Neuronal stem cell (in vitro differentiated cells): ENCODE measurements at regions not wholly inside any gene's neighbourhood (a gene's known extent, or its start where the extent isn't known, plus 50 kb on each side); places are given as distances from the start of the nearest gene placed in this dataset.

Experiments
- DNase-seq: peaks from one replicate; pipeline ENCODE4 v3.0.0-alpha.2; 2013; ENCODE audit warnings: low spot score
- H2AFZ ChIP-seq: one replicate; pipeline ENCODE4 v1.6.1; 2013; ENCODE audit warnings: mild to moderate bottlenecking, low read length, inconsistent platforms
- H2AK5ac ChIP-seq: 2 replicates; pipeline ENCODE4 v1.6.1; 2013; ENCODE audit warnings: low read depth, mild to moderate bottlenecking, inconsistent platforms, low read length, moderate library complexity, mixed read lengths
- H2BK120ac ChIP-seq: 2 replicates; pipeline ENCODE4 v1.6.1; 2013; ENCODE audit warnings: low read depth, mild to moderate bottlenecking, inconsistent platforms, low read length, moderate library complexity, mixed read lengths
- H2BK12ac ChIP-seq: one replicate; pipeline ENCODE4 v1.6.1; 2013; ENCODE audit warnings: low read length, inconsistent platforms
- H2BK15ac ChIP-seq: 2 replicates; pipeline ENCODE4 v1.6.1; 2013; ENCODE audit warnings: mild to moderate bottlenecking, low read length, inconsistent platforms, mixed read lengths
- H2BK5ac ChIP-seq: one replicate; pipeline ENCODE4 v1.6.1; 2013; ENCODE audit warnings: inconsistent platforms, mild to moderate bottlenecking, low read length, moderate library complexity
- H3K14ac ChIP-seq: one replicate; pipeline ENCODE4 v1.6.1; 2013; ENCODE audit warnings: low read length, inconsistent platforms
- H3K18ac ChIP-seq: 2 replicates; pipeline ENCODE4 v1.6.1; 2013; ENCODE audit warnings: low read length, inconsistent platforms
- H3K23ac ChIP-seq: 2 replicates; pipeline ENCODE4 v1.6.1; 2013; ENCODE audit warnings: low read depth, mild to moderate bottlenecking, mixed read lengths, low read length, inconsistent platforms; ENCODE audit not compliant: poor library complexity
- H3K27ac ChIP-seq: replicated peaks from 3 replicates; pipeline ENCODE4 v1.5.1; 2013; ENCODE audit warnings: low read length, inconsistent platforms
- H3K27me3 ChIP-seq, 3 experiments: 2 replicates each; pipeline ENCODE4 v1.6.1; 2013; ENCODE audit warnings: low read length in 3 of 3, mild to moderate bottlenecking in 2 of 3, inconsistent platforms in 1 of 3, low read depth in 1 of 3, mixed read lengths in 1 of 3, moderate library complexity in 1 of 3; ENCODE audit not compliant: control insufficient read depth in 3 of 3, insufficient read depth in 3 of 3
- H3K36me3 ChIP-seq, 2 donors: replicated peaks in 1 of 2; 2 replicates each; pipeline ENCODE4 v1.6.1; 2013; ENCODE audit warnings: low read length in 2 of 2; ENCODE audit not compliant: control insufficient read depth in 2 of 2, insufficient read depth in 2 of 2
- H3K4ac ChIP-seq: 2 replicates; pipeline ENCODE4 v1.6.1; 2013; ENCODE audit warnings: inconsistent platforms, mild to moderate bottlenecking, low read length, moderate library complexity
- H3K4me1 ChIP-seq, 2 donors: 1 replicate in 1 of 2; 2 replicates in 1 of 2; pipeline ENCODE4 v1.6.1; 2013; ENCODE audit warnings: low read length in 2 of 2, low read depth in 1 of 2; ENCODE audit not compliant: control insufficient read depth in 2 of 2, insufficient read depth in 1 of 2
- H3K4me2 ChIP-seq: one replicate; pipeline ENCODE4 v1.6.1; 2013; ENCODE audit warnings: mild to moderate bottlenecking, low read length, inconsistent platforms; ENCODE audit not compliant: insufficient read depth, poor library complexity, severe bottlenecking
- H3K4me3 ChIP-seq, 2 donors: 2 replicates each; pipeline ENCODE4 v1.5.1; 2013; ENCODE audit warnings: low read length in 2 of 2, mild to moderate bottlenecking in 2 of 2, inconsistent platforms in 1 of 2, moderate library complexity in 1 of 2
- H3K79me1 ChIP-seq: one replicate; pipeline ENCODE4 v1.6.1; 2013; ENCODE audit warnings: low read depth, mild to moderate bottlenecking, inconsistent platforms, low read length, moderate library complexity
- H3K9ac ChIP-seq: one replicate; pipeline ENCODE4 v1.6.1; 2013; ENCODE audit warnings: mild to moderate bottlenecking, low read depth, low read length, inconsistent platforms; ENCODE audit not compliant: poor library complexity
- H3K9me3 ChIP-seq, 2 donors: replicated peaks in 1 of 2; 2 replicates each; pipeline versions ENCODE3 to v1.6.1; 2013; ENCODE audit warnings: low read length in 2 of 2, mild to moderate bottlenecking in 2 of 2, inconsistent platforms in 1 of 2, low read depth in 1 of 2, mixed read lengths in 1 of 2, moderate library complexity in 1 of 2; ENCODE audit not compliant: control insufficient read depth in 2 of 2, insufficient read depth in 1 of 2
- H4K8ac ChIP-seq: one replicate; pipeline ENCODE4 v1.6.1; 2013; ENCODE audit warnings: low read depth, mild to moderate bottlenecking, inconsistent platforms, low read length, moderate library complexity
- H4K91ac ChIP-seq: one replicate; pipeline ENCODE4 v1.6.1; 2013; ENCODE audit warnings: low read length, low read depth, mild to moderate bottlenecking, inconsistent platforms; ENCODE audit not compliant: poor library complexity
- WGBS, 2 donors: extraction: QIAGEN DNeasy Blood & Tissue Kit; methylation state at CpG; one replicate each; pipeline ENCODE4 v1.1.7; 2013; ENCODE audit warnings: missing lambda C conversion rate in 2 of 2, mixed read lengths in 1 of 2; ENCODE audit not compliant: insufficient read length in 2 of 2, insufficient replicate concordance in 1 of 2; ENCODE audit errors: extremely low coverage in 2 of 2; 5-methylcytosine and 5-hydroxymethylcytosine counted together

DNA sequence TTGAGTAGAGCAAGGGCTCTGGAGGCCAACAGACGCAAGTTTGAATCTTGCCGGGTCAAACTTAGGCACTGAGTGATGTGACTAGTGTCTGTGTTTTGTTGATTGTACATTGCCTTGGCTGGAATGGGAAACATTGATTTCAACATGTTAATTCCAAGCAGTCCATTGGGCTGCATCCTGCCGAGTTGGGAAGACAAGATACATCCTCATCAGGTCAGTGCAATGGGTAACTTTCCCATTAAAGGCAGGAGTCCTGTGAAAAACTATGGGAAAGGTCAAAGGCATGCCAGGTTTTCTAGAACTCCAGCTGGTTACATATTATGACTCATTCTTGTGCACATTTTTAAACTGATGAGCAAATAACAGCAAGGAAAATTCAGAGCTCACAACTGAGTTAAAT is 126.5 kb upstream of the ABCA1 start:
- Histone ChIP-seq H2BK120ac (no peak overlapping the region), H4K91ac (no peak overlapping the region), H2BK15ac (no peak overlapping the region), H3K23ac (no peak overlapping the region), H3K36me3 (no peaks in the 10 kb centered on the region), H3K9ac (no peak overlapping the region), H3K18ac (no peak overlapping the region), H2AFZ (no peak overlapping the region), H3K79me1 (no peaks in the 10 kb centered on the region), H3K4me3 (no peak overlapping the region), H3K4me1 (no peaks in the 10 kb centered on the region), H3K4ac (no peak overlapping the region), H2BK12ac (no peak overlapping the region), H3K27ac (no peak overlapping the region), H3K14ac (no peak overlapping the region), H3K9me3 (peaks cover 0 to 3% of the 10 kb centered on the region in 2 donors), H3K27me3 (no peaks in the 10 kb centered on the region), H4K8ac (no peak overlapping the region), H2BK5ac (no peak overlapping the region), H2AK5ac (no peak overlapping the region), H3K4me2 (no peak overlapping the region)
- no CpG with 5 or more reads among the region's 3 CpGs for WGBS, 2 donors
- no peak for DNase-seq

GRCh38 chr9:105055917-105056316 is 128.0 kb upstream of the ABCA1 start:
- H2BK12ac ChIP-seq: no peak overlapping the region
- H3K27me3 ChIP-seq: no peaks in the 10 kb centered on the region
- WGBS, 2 donors: no CpG with 5 or more reads among the region's 3 CpGs
- H2BK15ac ChIP-seq: no peak overlapping the region
- H3K4ac ChIP-seq: no peak overlapping the region
- no peak overlapping the region for H2AFZ ChIP-seq
- H4K8ac ChIP-seq: no peak overlapping the region
- H3K4me2 ChIP-seq: no peak overlapping the region
- no peak overlapping the region for H3K9ac ChIP-seq
- DNase-seq: no peak
- no peak overlapping the region for H2BK120ac ChIP-seq
- H2AK5ac ChIP-seq: no peak overlapping the region
- no peaks in the 10 kb centered on the region for H3K36me3 ChIP-seq
- H3K79me1 ChIP-seq: no peaks in the 10 kb centered on the region
- no peak overlapping the region for H3K14ac ChIP-seq
- no peak overlapping the region for H3K27ac ChIP-seq
- no peak overlapping the region for H3K18ac ChIP-seq
- no peak overlapping the region for H4K91ac ChIP-seq
- H3K4me1 ChIP-seq: no peaks in the 10 kb centered on the region
- H3K23ac ChIP-seq: no peak overlapping the region
- no peak overlapping the region for H2BK5ac ChIP-seq
- no peak overlapping the region for H3K4me3 ChIP-seq
- H3K9me3 ChIP-seq: peaks cover 0 to 3% of the 10 kb centered on the region in 2 donors

GRCh38 chr9:105057551-105057950 is 129.6 kb upstream of the ABCA1 start:
- Histone ChIP-seq H3K27me3 (no peaks in the 10 kb centered on the region), H3K4me2 (no peak overlapping the region), H3K18ac (no peak overlapping the region), H3K4me1 (no peaks in the 10 kb centered on the region), H3K9me3 (peaks cover 0 to 3% of the 10 kb centered on the region in 2 donors), H3K79me1 (no peaks in the 10 kb centered on the region), H3K14ac (no peak overlapping the region), H3K4ac (no peak overlapping the region), H2AK5ac (no peak overlapping the region), H4K8ac (no peak overlapping the region), H3K4me3 (no peak overlapping the region), H3K36me3 (no peaks in the 10 kb centered on the region), H2BK15ac (no peak overlapping the region), H2BK12ac (no peak overlapping the region), H3K9ac (no peak overlapping the region), H2AFZ (no peak overlapping the region), H3K27ac (no peak overlapping the region), H2BK120ac (no peak overlapping the region), H3K23ac (no peak overlapping the region), H4K91ac (no peak overlapping the region), H2BK5ac (no peak overlapping the region)
- no CpG with 5 or more reads among the region's 4 CpGs for WGBS, 2 donors
- DNase-seq: no peak

GRCh38 chr9:105059252-105059651 is 131.3 kb upstream of the ABCA1 start:
- H3K4ac ChIP-seq: no peak overlapping the region
- no peak overlapping the region for H2BK5ac ChIP-seq
- no peaks in the 10 kb centered on the region for H3K79me1 ChIP-seq
- no peak overlapping the region for H2BK12ac ChIP-seq
- H3K27ac ChIP-seq: no peak overlapping the region
- H2BK120ac ChIP-seq: no peak overlapping the region
- H3K4me2 ChIP-seq: no peak overlapping the region
- no peak overlapping the region for H2AFZ ChIP-seq
- no peaks in the 10 kb centered on the region for H3K9me3 ChIP-seq
- no peaks in the 10 kb centered on the region for H3K36me3 ChIP-seq
- no peak overlapping the region for H3K23ac ChIP-seq
- no peaks in the 10 kb centered on the region for H3K27me3 ChIP-seq
- H4K8ac ChIP-seq: no peak overlapping the region
- no peak overlapping the region for H3K14ac ChIP-seq
- no peak overlapping the region for H4K91ac ChIP-seq
- peaks cover 2 to 4% of the 10 kb centered on the region in 2 donors for H3K4me1 ChIP-seq
- H2BK15ac ChIP-seq: no peak overlapping the region
- no peak overlapping the region for H2AK5ac ChIP-seq
- WGBS, 2 donors: no CpG with 5 or more reads among the region's 1 CpG
- H3K4me3 ChIP-seq: no peak overlapping the region
- no peak overlapping the region for H3K18ac ChIP-seq
- H3K9ac ChIP-seq: no peak overlapping the region
- DNase-seq: no peak
